ENCODE measurements at regions not wholly inside any gene's neighbourhood (a gene's known extent, or its start where the extent isn't known, plus 50 kb on each side); places are given as distances from the start of the nearest gene placed in this dataset.

DNA sequence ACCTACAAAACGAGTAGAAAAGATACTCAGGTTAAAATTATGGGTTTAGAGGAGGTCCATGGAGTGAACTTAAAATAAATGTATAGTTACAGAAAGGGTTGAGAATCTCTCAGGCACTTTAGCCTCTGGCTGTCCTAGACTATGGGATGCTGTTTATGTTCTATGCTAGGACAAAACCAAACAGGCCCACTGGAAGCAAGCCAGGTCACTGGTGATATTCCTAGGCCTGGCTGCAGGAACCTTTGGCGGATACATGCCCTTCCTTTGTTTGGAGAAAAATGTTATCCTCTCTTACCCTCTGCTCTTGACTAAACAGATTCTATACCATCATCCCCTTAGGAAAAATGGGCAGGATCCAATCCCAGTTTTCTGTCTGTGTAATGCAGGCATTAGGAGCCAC, 90.7 kb upstream of the DUSP10 start:
- H3K27ac Mint-ChIP-seq = no peak overlapping the region
- H2AK5ac ChIP-seq (ENCODE audit: insufficient read length, low read length) = no peak overlapping the region
- no peaks in the 10 kb centered on the region for H3K9me3 ChIP-seq (ENCODE audit: control insufficient read depth, low read depth, low read length)
- H3K79me1 ChIP-seq (ENCODE audit: insufficient read depth, low read depth, low read length, poor library complexity, severe bottlenecking) = no peaks in the 10 kb centered on the region
- H2AFZ ChIP-seq (ENCODE audit: low read length) = no peak overlapping the region
- H3K18ac ChIP-seq (ENCODE audit: insufficient read length, low read depth, low read length) = no peak overlapping the region
- no peak overlapping the region for H2BK15ac ChIP-seq (ENCODE audit: low read depth, low read length)
- TF ChIP-seq, protein P1, sequence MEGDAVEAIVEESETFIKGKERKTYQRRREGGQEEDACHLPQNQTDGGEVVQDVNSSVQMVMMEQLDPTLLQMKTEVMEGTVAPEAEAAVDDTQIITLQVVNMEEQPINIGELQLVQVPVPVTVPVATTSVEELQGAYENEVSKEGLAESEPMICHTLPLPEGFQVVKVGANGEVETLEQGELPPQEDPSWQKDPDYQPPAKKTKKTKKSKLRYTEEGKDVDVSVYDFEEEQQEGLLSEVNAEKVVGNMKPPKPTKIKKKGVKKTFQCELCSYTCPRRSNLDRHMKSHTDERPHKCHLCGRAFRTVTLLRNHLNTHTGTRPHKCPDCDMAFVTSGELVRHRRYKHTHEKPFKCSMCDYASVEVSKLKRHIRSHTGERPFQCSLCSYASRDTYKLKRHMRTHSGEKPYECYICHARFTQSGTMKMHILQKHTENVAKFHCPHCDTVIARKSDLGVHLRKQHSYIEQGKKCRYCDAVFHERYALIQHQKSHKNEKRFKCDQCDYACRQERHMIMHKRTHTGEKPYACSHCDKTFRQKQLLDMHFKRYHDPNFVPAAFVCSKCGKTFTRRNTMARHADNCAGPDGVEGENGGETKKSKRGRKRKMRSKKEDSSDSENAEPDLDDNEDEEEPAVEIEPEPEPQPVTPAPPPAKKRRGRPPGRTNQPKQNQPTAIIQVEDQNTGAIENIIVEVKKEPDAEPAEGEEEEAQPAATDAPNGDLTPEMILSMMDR (conservative IDR thresholded peaks at IDR 0.05) = no peak
- no peak overlapping the region for H3K4ac ChIP-seq (ENCODE audit: low read depth, low read length)
- no peak overlapping the region for H3K4me3 Mint-ChIP-seq
- DNase-seq = no peak
- no peaks in the 10 kb centered on the region for H3K79me2 ChIP-seq (ENCODE audit: insufficient read depth, low read length)
- no peaks in the 10 kb centered on the region for H3K9me3 Mint-ChIP-seq
- no peak overlapping the region for H4K5ac ChIP-seq (ENCODE audit: insufficient read length, low read depth, low read length)
- no peak overlapping the region for H3T11ph ChIP-seq (ENCODE audit: low read length)
- WGBS (ENCODE audit: extremely low coverage, insufficient read length, low lambda C conversion rate) = no CpG with 5 or more reads among the region's 2 CpGs
- no peak overlapping the region for H3K9ac ChIP-seq (ENCODE audit: extremely low read depth, insufficient read length, low read length)
- no peaks in the 10 kb centered on the region for H4K20me1 ChIP-seq (ENCODE audit: control insufficient read depth, insufficient read depth, insufficient read length)
- no peak overlapping the region for H2BK5ac ChIP-seq (ENCODE audit: insufficient read length, low read length)
- no peak overlapping the region for H2BK20ac ChIP-seq (ENCODE audit: low read depth, low read length, poor library complexity, severe bottlenecking)
- no peak overlapping the region for H3K14ac ChIP-seq (ENCODE audit: insufficient read depth, low read length)
- no peaks in the 10 kb centered on the region for H3K23me2 ChIP-seq (ENCODE audit: insufficient read length, low read depth, low read length, poor library complexity, severe bottlenecking)
- no peaks in the 10 kb centered on the region for H3K36me3 Mint-ChIP-seq (ENCODE audit: insufficient read depth in 1 of 3, low read depth in 3 of 3)
- no peak overlapping the region for H3K56ac ChIP-seq (ENCODE audit: insufficient read length, low read depth, low read length)
- no peak overlapping the region for H3K23ac ChIP-seq (ENCODE audit: insufficient read length, low read depth, low read length)
- no peaks in the 10 kb centered on the region; the same call in 1 of the 2 replicates for H3K27me3 Mint-ChIP-seq (ENCODE audit: low read depth)
- H2BK120ac ChIP-seq (ENCODE audit: low read depth, low read length, poor library complexity, severe bottlenecking) = no peak overlapping the region
- H3K27me3 ChIP-seq (ENCODE audit: insufficient read depth, low read length) = no peaks in the 10 kb centered on the region
- peaks cover 3% of the 10 kb centered on the region; the same call in 1 of the 2 replicates for H3K4me1 ChIP-seq (ENCODE audit: insufficient read depth, low read length)
- no peak overlapping the region for H3K27ac ChIP-seq (ENCODE audit: insufficient read length, low read depth, low read length)
- H4K91ac ChIP-seq (ENCODE audit: insufficient read length, low read depth, low read length) = no peak overlapping the region
- H2BK12ac ChIP-seq (ENCODE audit: insufficient read length, low read depth, low read length) = no peak overlapping the region
- H4K8ac ChIP-seq (replicated peaks; ENCODE audit: insufficient read length, low read depth, low read length) = no peak overlapping the region
- H3K4me1 Mint-ChIP-seq = peaks cover 30 to 44% of the 10 kb centered on the region in 2 experiments
- H3K4me2 ChIP-seq (ENCODE audit: insufficient read depth, insufficient read length, low read length) = no peak overlapping the region
